ENCODE measurements at regions not wholly inside any gene's neighbourhood (a gene's known extent, or its start where the extent isn't known, plus 50 kb on each side); places are given as distances from the start of the nearest gene placed in this dataset.

- BruUV-seq (replicated peaks), result no TSS peak
- no peak for TF ChIP-seq CTCF (IDR thresholded peaks at IDR 0.05; ENCODE audit: unreplicated experiment)
- CTCF ChIA-PET, result no interaction called here
- no peak overlapping the region for H3K4me3 Mint-ChIP-seq (ENCODE audit: low read depth, unreplicated experiment)
- H3K27me3 Mint-ChIP-seq (ENCODE audit: unreplicated experiment), result no peaks in the 10 kb centered on the region
- no peak for DNase-seq
- no peaks in the 10 kb centered on the region for H3K36me3 Mint-ChIP-seq (ENCODE audit: insufficient read depth, unreplicated experiment)
- H3K27ac Mint-ChIP-seq (ENCODE audit: unreplicated experiment), result no peak overlapping the region
- no peaks in the 10 kb centered on the region for H3K4me1 Mint-ChIP-seq (ENCODE audit: low read depth, unreplicated experiment)
- no peaks in the 10 kb centered on the region for H3K9me3 Mint-ChIP-seq (ENCODE audit: low read depth, unreplicated experiment)
- intact Hi-C loops (cut with micrococcal nuclease; ENCODE audit: unreplicated experiment), result no loop called here
Observed at GRCh38 chr5:125969814-125970171, 453.4 kb upstream of the GRAMD2B start.

GRCh38 chr5:125970631-125971307, 452.4 kb upstream of the GRAMD2B start:
- no peak for DNase-seq
- Mint-ChIP-seq H3K27ac (ENCODE audit: unreplicated experiment) (no peak overlapping the region), H3K27me3 (ENCODE audit: unreplicated experiment) (no peaks in the 10 kb centered on the region), H3K4me1 (ENCODE audit: low read depth, unreplicated experiment) (no peaks in the 10 kb centered on the region), H3K9me3 (ENCODE audit: low read depth, unreplicated experiment) (no peaks in the 10 kb centered on the region), H3K4me3 (ENCODE audit: low read depth, unreplicated experiment) (no peak overlapping the region), H3K36me3 (ENCODE audit: insufficient read depth, unreplicated experiment) (no peaks in the 10 kb centered on the region)
- no TSS peak for BruUV-seq (replicated peaks)
- TF ChIP-seq CTCF (IDR thresholded peaks at IDR 0.05; ENCODE audit: unreplicated experiment), result no peak
- CTCF ChIA-PET, result no interaction called here
- intact Hi-C loops (cut with micrococcal nuclease; ENCODE audit: unreplicated experiment), result no loop called here

GRCh38 chr5:125972706-125973105, 450.5 kb upstream of the GRAMD2B start:
- BruUV-seq (replicated peaks), result no TSS peak
- intact Hi-C loops (cut with micrococcal nuclease; ENCODE audit: unreplicated experiment), result no loop called here
- no peaks in the 10 kb centered on the region for H3K36me3 Mint-ChIP-seq (ENCODE audit: insufficient read depth, unreplicated experiment)

GRCh38 chr5:125974679-125975078, 448.5 kb upstream of the GRAMD2B start:
- no peak overlapping the region for H3K27ac Mint-ChIP-seq (ENCODE audit: unreplicated experiment)
- intact Hi-C loops (cut with micrococcal nuclease; ENCODE audit: unreplicated experiment), result no loop called here
- H3K4me3 Mint-ChIP-seq (ENCODE audit: low read depth, unreplicated experiment), result no peak overlapping the region
- DNase-seq, result no peak
- BruUV-seq (replicated peaks), result no TSS peak
- TF ChIP-seq CTCF (IDR thresholded peaks at IDR 0.05; ENCODE audit: unreplicated experiment), result no peak
- no peaks in the 10 kb centered on the region for H3K36me3 Mint-ChIP-seq (ENCODE audit: insufficient read depth, unreplicated experiment)
- H3K9me3 Mint-ChIP-seq (ENCODE audit: low read depth, unreplicated experiment), result no peaks in the 10 kb centered on the region
- CTCF ChIA-PET, result no interaction called here
- no peaks in the 10 kb centered on the region for H3K4me1 Mint-ChIP-seq (ENCODE audit: low read depth, unreplicated experiment)
- H3K27me3 Mint-ChIP-seq (ENCODE audit: unreplicated experiment), result no peaks in the 10 kb centered on the region

More at GRCh38 chr5:125972706-125973105, 450.5 kb upstream of the GRAMD2B start:
- Mint-ChIP-seq H3K4me3 (ENCODE audit: low read depth, unreplicated experiment) (no peak overlapping the region), H3K9me3 (ENCODE audit: low read depth, unreplicated experiment) (no peaks in the 10 kb centered on the region), H3K27ac (ENCODE audit: unreplicated experiment) (no peak overlapping the region), H3K27me3 (ENCODE audit: unreplicated experiment) (no peaks in the 10 kb centered on the region), H3K4me1 (ENCODE audit: low read depth, unreplicated experiment) (no peaks in the 10 kb centered on the region)
- CTCF ChIA-PET, result no interaction called here
- TF ChIP-seq CTCF (IDR thresholded peaks at IDR 0.05; ENCODE audit: unreplicated experiment), result no peak
- no peak for DNase-seq
